Calu3 (cell line): ENCODE measurements at regions not wholly inside any gene's neighbourhood (a gene's known extent, or its start where the extent isn't known, plus 50 kb on each side); places are given as distances from the start of the nearest gene placed in this dataset.
"Not testable (repeated sequence)": the region's sequence is repeated elsewhere in the genome, so short reads cannot be mapped to it uniquely, and the experiment has no call there.

Experiments
- BruUV-seq: library from RNA; stranded (reverse); fragments of 400-500 nt; replicated peaks from 2 replicates; lab custom pipeline; 2021; lab: Mats Ljungman, UMichigan
- CTCF ChIA-PET: fragments of 300-600 bp; sonication (Branson Sonifier 250); formaldehyde crosslinking; loops from one replicate; lab custom pipeline; 2022; ENCODE audit warnings: antibody characterized with exemption; lab: Charles Lee
- DNase-seq: peaks from one replicate; pipeline ENCODE4 v3.0.0; 2022
- H3K27ac Mint-ChIP-seq: one replicate; pipeline ENCODE4 v1.8.0; 2022; ENCODE audit warnings: mixed read lengths; ENCODE audit not compliant: unreplicated experiment
- H3K27me3 Mint-ChIP-seq: one replicate; pipeline ENCODE4 v1.8.0; 2022; ENCODE audit warnings: mixed read lengths; ENCODE audit not compliant: unreplicated experiment
- H3K36me3 Mint-ChIP-seq: one replicate; pipeline ENCODE4 v1.8.0; 2022; ENCODE audit warnings: mild to moderate bottlenecking, moderate library complexity, mixed read lengths; ENCODE audit not compliant: insufficient read depth, unreplicated experiment
- H3K4me1 Mint-ChIP-seq: one replicate; pipeline ENCODE4 v1.8.0; 2022; ENCODE audit warnings: mild to moderate bottlenecking, low read depth, mixed read lengths; ENCODE audit not compliant: unreplicated experiment
- H3K4me3 Mint-ChIP-seq: one replicate; pipeline ENCODE4 v1.8.0; 2022; ENCODE audit warnings: mild to moderate bottlenecking, low read depth, moderate library complexity, mixed read lengths; ENCODE audit not compliant: unreplicated experiment
- H3K9me3 Mint-ChIP-seq: one replicate; pipeline ENCODE4 v1.8.0; 2022; ENCODE audit warnings: low read depth, mixed read lengths; ENCODE audit not compliant: unreplicated experiment
- CTCF ChIP-seq: fragments of 200-600 bp; IDR thresholded peaks from one replicate; pipeline ENCODE4 v1.8.0; 2022; ENCODE audit warnings: antibody characterized with exemption; ENCODE audit not compliant: unreplicated experiment
- intact Hi-C: fragments of 100-400 bp; cut with micrococcal nuclease; formaldehyde crosslinking; loops from one replicate; pipeline ENCODE4 v1.10.0; 2022; ENCODE audit not compliant: unreplicated experiment

- DNase-seq, result no peak
- H3K27ac Mint-ChIP-seq, result no peak overlapping the region
- H3K36me3 Mint-ChIP-seq, result no peaks in the 10 kb centered on the region
- BruUV-seq, result no TSS peak
- peaks cover 8% of the 10 kb centered on the region for H3K4me1 Mint-ChIP-seq
- intact Hi-C loops, result no loop called here
- TF ChIP-seq CTCF, result no peak
- H3K4me3 Mint-ChIP-seq, result no peak overlapping the region
- CTCF ChIA-PET, result interaction anchor here (0.7 kb wide), 1 partner anchor 226 kb away, joined by 3 read pairs; no protein-coding TSS in a partner anchor
- H3K9me3 Mint-ChIP-seq, result no peaks in the 10 kb centered on the region
- H3K27me3 Mint-ChIP-seq, result peaks cover 19% of the 10 kb centered on the region
These were observed 80.7 kb upstream of the TMEM164 start for GRCh38 chrX:109922190-109922589.

DNA sequence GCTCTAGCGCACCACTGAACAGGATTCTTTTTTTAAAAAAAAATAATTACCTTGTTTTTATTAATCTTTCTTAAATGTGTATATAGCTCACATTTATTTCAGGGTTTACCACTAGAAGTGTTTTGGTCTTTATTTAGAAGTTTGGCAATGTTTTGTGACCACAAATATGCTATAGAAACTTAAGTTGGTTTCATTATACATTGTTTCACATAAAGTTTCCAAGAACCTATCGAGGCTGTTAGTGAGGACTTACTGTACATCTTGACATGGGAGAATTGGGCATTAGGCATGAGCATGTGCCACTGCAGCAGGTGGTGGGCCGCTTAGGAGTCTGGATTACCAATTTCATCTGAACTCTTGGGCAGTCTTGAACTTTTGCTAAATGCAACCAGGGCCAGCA is 77.9 kb upstream of the TMEM164 start:
- H3K36me3 Mint-ChIP-seq, H3K27ac Mint-ChIP-seq, H3K9me3 Mint-ChIP-seq, intact Hi-C loops, CTCF ChIA-PET, H3K4me1 Mint-ChIP-seq, DNase-seq, BruUV-seq, H3K4me3 Mint-ChIP-seq: not testable (repeated sequence)
- peaks cover 22% of the 10 kb centered on the region for H3K27me3 Mint-ChIP-seq

GRCh38 chrX:109925656-109926055 is 77.3 kb upstream of the TMEM164 start:
- TF ChIP-seq CTCF, result no peak
- H3K36me3 Mint-ChIP-seq, result no peaks in the 10 kb centered on the region
- BruUV-seq, result no TSS peak
- H3K4me1 Mint-ChIP-seq, result no peaks in the 10 kb centered on the region
- intact Hi-C loops, result no loop called here
- H3K4me3 Mint-ChIP-seq, result no peak overlapping the region
- no peak overlapping the region for H3K27ac Mint-ChIP-seq
- CTCF ChIA-PET, result no interaction called here
- peaks cover 22% of the 10 kb centered on the region for H3K27me3 Mint-ChIP-seq
- H3K9me3 Mint-ChIP-seq, result no peaks in the 10 kb centered on the region
- DNase-seq, result no peak

DNA sequence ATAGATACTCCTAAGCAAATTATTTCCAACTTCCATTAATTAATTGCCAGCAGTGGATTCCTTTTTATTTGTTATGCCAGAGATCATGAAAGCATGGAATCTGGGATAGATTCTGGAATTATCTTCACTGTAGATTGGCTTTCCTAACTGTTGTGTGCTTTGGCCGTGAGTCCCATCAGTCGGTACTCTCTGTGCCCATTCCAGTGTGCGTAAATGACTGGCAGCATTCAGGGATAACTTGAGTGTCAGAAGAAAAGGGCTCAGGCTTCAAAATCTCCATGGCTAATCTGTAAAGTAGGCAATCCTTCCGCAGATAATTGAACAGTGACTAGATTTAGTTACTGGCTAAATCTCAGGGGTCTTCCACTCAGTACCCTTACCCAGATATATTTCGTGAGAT is 76.8 kb upstream of the TMEM164 start:
- Mint-ChIP-seq H3K27ac (no peak overlapping the region), H3K9me3 (no peaks in the 10 kb centered on the region), H3K4me1 (no peaks in the 10 kb centered on the region), H3K4me3 (no peak overlapping the region), H3K36me3 (no peaks in the 10 kb centered on the region), H3K27me3 (peaks cover 22% of the 10 kb centered on the region)
- intact Hi-C loops, result no loop called here
- no peak for TF ChIP-seq CTCF
- BruUV-seq, result no TSS peak
- CTCF ChIA-PET, result no interaction called here
- DNase-seq, result no peak

GRCh38 chrX:109926743-109927662 is 75.9 kb upstream of the TMEM164 start:
- H3K4me1 Mint-ChIP-seq, result no peaks in the 10 kb centered on the region
- H3K4me3 Mint-ChIP-seq, result no peak overlapping the region
- no peaks in the 10 kb centered on the region for H3K9me3 Mint-ChIP-seq
- H3K27ac Mint-ChIP-seq, result no peak overlapping the region
- BruUV-seq, result no TSS peak
- TF ChIP-seq CTCF, result no peak
- DNase-seq, result no peak
- peaks cover 19% of the 10 kb centered on the region for H3K27me3 Mint-ChIP-seq
- no peaks in the 10 kb centered on the region for H3K36me3 Mint-ChIP-seq
- intact Hi-C loops, result no loop called here
- CTCF ChIA-PET, result interaction anchor here (0.6 kb wide), 1 partner anchor 111 kb away, joined by 6 read pairs; no protein-coding TSS in a partner anchor
